ENCODE measurements at regions not wholly inside any gene's neighbourhood (a gene's known extent, or its start where the extent isn't known, plus 50 kb on each side); places are given as distances from the start of the nearest gene placed in this dataset.

DNA sequence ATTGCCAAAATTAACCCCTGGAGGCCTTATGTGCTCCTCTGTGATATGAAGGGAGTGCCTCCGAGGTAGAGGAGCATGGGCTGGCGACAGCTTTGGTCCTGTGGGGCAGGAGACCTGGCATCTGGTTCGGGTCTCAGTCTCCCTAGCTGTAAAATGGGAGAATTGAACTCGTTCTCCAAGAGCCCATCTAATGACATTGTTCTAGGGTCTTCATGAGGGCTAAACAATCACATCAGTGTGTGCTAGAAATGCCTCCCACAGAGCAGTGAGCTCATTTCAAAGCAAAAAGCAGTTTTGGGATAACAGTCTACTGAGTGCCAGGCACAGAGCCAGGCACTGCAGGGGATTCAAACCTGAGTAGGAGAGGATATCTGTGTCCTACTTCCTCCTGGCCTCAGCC lies 248.0 kb downstream of the RPS24 start:
- TF ChIP-seq CTCF (IDR thresholded peaks at IDR 0.05) (no peak), POLR2A (IDR thresholded peaks at IDR 0.05) (no peak)

Data from right lobe of liver (tissue), 4 donors.